ENCODE measurements at regions not wholly inside any gene's neighbourhood (a gene's known extent, or its start where the extent isn't known, plus 50 kb on each side); places are given as distances from the start of the nearest gene placed in this dataset.

DNA sequence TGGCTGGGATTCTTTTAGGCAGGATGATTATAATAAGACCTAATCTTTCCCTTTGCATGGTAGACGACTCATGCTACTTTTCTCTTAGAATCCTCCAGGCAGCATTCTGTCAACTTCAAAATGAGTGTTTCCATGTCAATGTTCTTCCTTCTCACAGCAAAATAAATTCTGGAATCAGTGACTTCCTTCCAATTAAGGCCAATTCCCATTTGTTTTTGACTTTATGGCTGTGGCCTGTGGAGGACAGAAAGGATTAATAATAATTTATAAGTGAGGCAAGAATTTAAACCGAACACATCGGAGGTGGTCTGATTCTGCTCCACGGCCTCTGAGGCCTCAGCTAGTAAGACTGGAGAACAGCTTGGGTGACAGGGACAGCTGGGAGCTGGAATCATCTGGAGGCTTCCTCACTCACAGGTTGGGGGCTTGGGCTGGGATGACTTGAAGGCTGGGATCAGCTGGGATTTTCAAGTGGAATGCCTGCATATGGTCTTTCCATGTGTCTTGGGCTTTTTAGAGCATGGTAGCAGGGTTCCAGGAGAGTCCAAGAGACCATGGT, 241.8 kb upstream of the MCTP2 start:
- no peak for TF ChIP-seq CTCF (conservative IDR thresholded peaks at IDR 0.05; ENCODE audit: low read depth)
- CTCF ChIA-PET = interaction anchor here (0.6 kb wide), 1 partner anchor 15 kb away, joined by 3 read pairs; no protein-coding TSS in a partner anchor
- POLR2A ChIA-PET (ENCODE audit: low non-redundant PET) = no interaction called here
- H3K27ac ChIP-seq = no peak overlapping the region
- DNase-seq (ENCODE audit: low spot score) = no peak

GRCh38 chr15:93987068-93987467, 244.3 kb upstream of the MCTP2 start:
- H3K27ac ChIP-seq = no peak overlapping the region
- TF ChIP-seq CTCF (conservative IDR thresholded peaks at IDR 0.05; ENCODE audit: low read depth) = no peak
- CTCF ChIA-PET = interaction anchor here (0.6 to 3.0 kb wide), 3 partner anchors 10 to 833 kb away, joined by 4 to 13 read pairs (median 4); no protein-coding TSS in a partner anchor
- POLR2A ChIA-PET (ENCODE audit: low non-redundant PET) = no interaction called here
- DNase-seq (ENCODE audit: low spot score) = no peak

GRCh38 chr15:93986400-93986984, 244.9 kb upstream of the MCTP2 start:
- POLR2A ChIA-PET (ENCODE audit: low non-redundant PET) = no interaction called here
- CTCF ChIA-PET = interaction anchor here (1.7 to 3.0 kb wide), 2 partner anchors 10 to 133 kb away, joined by 4 to 13 read pairs; no protein-coding TSS in a partner anchor
- H3K27ac ChIP-seq = no peak overlapping the region
- TF ChIP-seq CTCF (conservative IDR thresholded peaks at IDR 0.05; ENCODE audit: low read depth) = no peak
- DNase-seq (ENCODE audit: low spot score) = no peak

DNA sequence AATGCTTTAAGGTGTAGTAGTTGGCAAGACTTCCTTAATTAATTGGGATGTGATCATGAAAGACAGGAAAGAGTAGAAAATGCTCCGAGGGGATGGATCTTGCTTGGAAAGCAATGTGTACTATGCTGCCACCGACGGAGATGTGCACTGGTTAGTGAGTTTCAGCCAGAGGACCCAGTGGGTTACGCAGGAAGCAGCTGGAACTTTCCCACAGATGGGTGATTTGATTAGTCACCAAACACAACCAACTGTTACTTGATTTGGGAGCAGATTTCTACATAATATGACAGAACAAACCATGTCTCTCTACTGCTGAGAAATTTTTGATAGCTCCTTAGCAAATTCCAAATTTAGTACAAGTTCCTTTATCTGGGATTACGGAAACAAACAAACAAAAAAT, 245.4 kb upstream of the MCTP2 start:
- DNase-seq (ENCODE audit: low spot score) = no peak
- POLR2A ChIA-PET (ENCODE audit: low non-redundant PET) = no interaction called here
- no peak overlapping the region for H3K27ac ChIP-seq
- TF ChIP-seq CTCF (conservative IDR thresholded peaks at IDR 0.05; ENCODE audit: low read depth) = no peak
- CTCF ChIA-PET = interaction anchor here (1.1 to 3.0 kb wide), 2 partner anchors 11 to 134 kb away, joined by 3 to 13 read pairs; no protein-coding TSS in a partner anchor

DNA sequence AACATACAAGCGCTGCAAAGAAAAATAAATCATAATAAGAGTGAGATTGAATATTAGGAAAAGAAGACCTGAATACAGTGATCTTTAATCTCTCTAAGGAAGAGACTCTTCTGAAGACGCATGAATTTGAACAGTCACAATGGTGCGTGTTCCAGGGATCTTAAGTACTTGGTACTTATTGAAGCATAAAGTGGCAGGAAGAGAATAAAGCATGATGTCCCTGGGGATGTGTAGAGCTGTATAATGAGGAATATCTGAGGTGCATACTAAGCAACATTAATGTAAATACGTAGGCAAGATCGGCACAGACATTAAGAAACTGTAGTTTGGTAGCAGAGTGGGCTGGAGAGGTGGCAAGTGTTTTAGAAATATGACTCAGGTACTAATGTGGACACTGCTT, 246.2 kb upstream of the MCTP2 start:
- H3K27ac ChIP-seq = no peak overlapping the region
- CTCF ChIA-PET = interaction anchor here (0.7 to 1.1 kb wide), 2 partner anchors 11 to 342 kb away, joined by 3 read pairs; no protein-coding TSS in a partner anchor

DNA sequence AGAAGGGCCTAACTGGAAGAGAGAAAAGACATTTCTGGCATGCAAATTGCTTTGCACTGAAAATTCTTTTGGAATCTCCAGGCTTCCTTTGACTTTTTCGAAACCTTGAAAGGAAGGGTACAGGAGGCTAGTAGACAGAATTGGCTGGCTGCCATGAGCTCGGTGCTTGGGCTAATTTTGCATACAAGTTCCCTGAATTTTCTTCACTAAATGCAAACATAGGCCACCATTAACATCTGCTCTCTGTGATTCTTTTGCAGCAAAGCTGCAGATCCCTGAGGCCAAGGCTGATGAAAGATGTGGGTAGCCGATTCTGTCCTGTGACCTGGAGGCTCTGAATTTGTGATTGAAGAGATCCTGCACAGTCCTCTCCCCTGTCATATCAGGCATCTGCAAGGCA, 247.8 kb upstream of the MCTP2 start:
- TF ChIP-seq CTCF (conservative IDR thresholded peaks at IDR 0.05; ENCODE audit: low read depth) = no peak
- no peak overlapping the region for H3K27ac ChIP-seq
- CTCF ChIA-PET = interaction anchor here (0.7 kb wide), 1 partner anchor 212 kb away, joined by 3 read pairs; no protein-coding TSS in a partner anchor
- no peak for DNase-seq (ENCODE audit: low spot score)
- POLR2A ChIA-PET (ENCODE audit: low non-redundant PET) = no interaction called here

More for the DNA sequence above, 246.2 kb upstream of the MCTP2 start:
- no peak for DNase-seq (ENCODE audit: low spot score)
- POLR2A ChIA-PET (ENCODE audit: low non-redundant PET) = no interaction called here
- no peak for TF ChIP-seq CTCF (conservative IDR thresholded peaks at IDR 0.05; ENCODE audit: low read depth)

Data from RWPE1 (cell line).